ENCODE measurements at regions not wholly inside any gene's neighbourhood (a gene's known extent, or its start where the extent isn't known, plus 50 kb on each side); places are given as distances from the start of the nearest gene placed in this dataset.

GRCh38 chr1:105655032-105655431, 1401.4 kb upstream of the PRMT6 start:
- no peak overlapping the region for H3K27ac ChIP-seq
- TF ChIP-seq ZFX (IDR thresholded peaks at IDR 0.05; ENCODE audit: borderline replicate concordance): no peak
- no peak for TF ChIP-seq CTCF (IDR thresholded peaks at IDR 0.05)

GRCh38 chr1:105664495-105664894, 1392.0 kb upstream of the PRMT6 start:
- H3K27ac ChIP-seq: peak overlapping the region; percentile 28; the same call in 1 of the 2 replicates
- TF ChIP-seq CTCF (IDR thresholded peaks at IDR 0.05) (no peak), ZFX (IDR thresholded peaks at IDR 0.05; ENCODE audit: borderline replicate concordance) (no peak)

- no peak overlapping the region for H3K27ac ChIP-seq
- TF ChIP-seq ZFX (IDR thresholded peaks at IDR 0.05; ENCODE audit: borderline replicate concordance) (no peak), CTCF (IDR thresholded peaks at IDR 0.05) (no peak)
Observed at GRCh38 chr1:105678334-105678733, 1378.1 kb upstream of the PRMT6 start.

- H3K27ac ChIP-seq: no peak overlapping the region
- TF ChIP-seq CTCF (IDR thresholded peaks at IDR 0.05) (no peak), ZFX (IDR thresholded peaks at IDR 0.05; ENCODE audit: borderline replicate concordance) (no peak)
Observed at GRCh38 chr1:105684714-105685113, 1371.8 kb upstream of the PRMT6 start.

- TF ChIP-seq CTCF (IDR thresholded peaks at IDR 0.05) (no peak), ZFX (IDR thresholded peaks at IDR 0.05; ENCODE audit: borderline replicate concordance) (no peak)
- no peak overlapping the region for H3K27ac ChIP-seq
Observed at GRCh38 chr1:105686026-105686425, 1370.4 kb upstream of the PRMT6 start.

- no peak overlapping the region for H3K27ac ChIP-seq
- TF ChIP-seq CTCF (IDR thresholded peaks at IDR 0.05) (no peak), ZFX (IDR thresholded peaks at IDR 0.05; ENCODE audit: borderline replicate concordance) (no peak)
Observed at GRCh38 chr1:105686874-105687690, 1369.4 kb upstream of the PRMT6 start.

- TF ChIP-seq ZFX (IDR thresholded peaks at IDR 0.05; ENCODE audit: borderline replicate concordance) (no peak), CTCF (IDR thresholded peaks at IDR 0.05) (no peak)
- H3K27ac ChIP-seq: no peak overlapping the region
Observed at GRCh38 chr1:105700723-105701122, 1355.8 kb upstream of the PRMT6 start.
